Vagina (tissue), 2 donors: ENCODE measurements at regions not wholly inside any gene's neighbourhood (a gene's known extent, or its start where the extent isn't known, plus 50 kb on each side); places are given as distances from the start of the nearest gene placed in this dataset.

Experiments
- POLR2A ChIP-seq, 2 donors: fragments of 450-650 bp; IDR thresholded peaks; one replicate each; pipeline ENCODE4 v1.6.1; 2017; ENCODE audit warnings: antibody characterized with exemption in 2 of 2, mild to moderate bottlenecking in 2 of 2, moderate library complexity in 2 of 2
- POLR2AphosphoS5 ChIP-seq, 2 donors: sonication (generic); formaldehyde crosslinking; IDR thresholded peaks; one replicate each; pipeline ENCODE4 v1.9.0; 2017; ENCODE audit warnings: antibody characterized with exemption in 2 of 2, mild to moderate bottlenecking in 2 of 2, low read depth in 1 of 2; ENCODE audit not compliant: insufficient read depth in 1 of 2
- TF ChIP-seq, protein P1 (sequence below), 3 experiments: fragments of 450-650 bp in 2 of 3; fragments of 200-600 bp in 1 of 3; sonication (generic) in 1 of 3; IDR thresholded peaks; one replicate each; pipeline ENCODE4 v1.5.1; 2017 to 2019; ENCODE audit warnings: antibody characterized with exemption in 3 of 3, mild to moderate bottlenecking in 2 of 3, moderate library complexity in 2 of 3

DNA sequence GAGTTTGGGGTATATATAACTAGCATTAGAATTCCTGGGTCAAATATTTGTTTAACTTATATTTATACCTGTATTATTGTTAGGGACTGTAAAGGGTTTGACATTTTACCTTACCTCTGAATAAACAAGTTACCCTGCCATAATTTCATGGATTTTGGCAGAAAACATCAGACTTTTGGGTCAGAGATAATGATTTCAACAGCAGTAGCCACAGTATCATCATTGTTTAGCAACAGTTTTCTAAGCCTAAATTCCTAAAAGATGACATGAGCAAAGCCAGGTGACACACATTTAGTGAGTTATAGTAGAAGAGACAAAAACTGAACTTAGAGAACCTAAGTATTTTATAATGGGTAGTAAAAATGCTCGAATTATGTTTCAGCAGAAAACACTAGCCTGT, 954.4 kb downstream of the TRHDE start:
- TF ChIP-seq POLR2AphosphoS5 (IDR thresholded peaks at IDR 0.05; ENCODE audit: insufficient read depth in 1 of 2, low read depth in 1 of 2) (no peak), POLR2A (IDR thresholded peaks at IDR 0.05) (no peak)
- TF ChIP-seq, protein P1, sequence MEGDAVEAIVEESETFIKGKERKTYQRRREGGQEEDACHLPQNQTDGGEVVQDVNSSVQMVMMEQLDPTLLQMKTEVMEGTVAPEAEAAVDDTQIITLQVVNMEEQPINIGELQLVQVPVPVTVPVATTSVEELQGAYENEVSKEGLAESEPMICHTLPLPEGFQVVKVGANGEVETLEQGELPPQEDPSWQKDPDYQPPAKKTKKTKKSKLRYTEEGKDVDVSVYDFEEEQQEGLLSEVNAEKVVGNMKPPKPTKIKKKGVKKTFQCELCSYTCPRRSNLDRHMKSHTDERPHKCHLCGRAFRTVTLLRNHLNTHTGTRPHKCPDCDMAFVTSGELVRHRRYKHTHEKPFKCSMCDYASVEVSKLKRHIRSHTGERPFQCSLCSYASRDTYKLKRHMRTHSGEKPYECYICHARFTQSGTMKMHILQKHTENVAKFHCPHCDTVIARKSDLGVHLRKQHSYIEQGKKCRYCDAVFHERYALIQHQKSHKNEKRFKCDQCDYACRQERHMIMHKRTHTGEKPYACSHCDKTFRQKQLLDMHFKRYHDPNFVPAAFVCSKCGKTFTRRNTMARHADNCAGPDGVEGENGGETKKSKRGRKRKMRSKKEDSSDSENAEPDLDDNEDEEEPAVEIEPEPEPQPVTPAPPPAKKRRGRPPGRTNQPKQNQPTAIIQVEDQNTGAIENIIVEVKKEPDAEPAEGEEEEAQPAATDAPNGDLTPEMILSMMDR (IDR thresholded peaks at IDR 0.05) = no peak
